22Rv1 (cell line): ENCODE measurements at regions not wholly inside any gene's neighbourhood (a gene's known extent, or its start where the extent isn't known, plus 50 kb on each side); places are given as distances from the start of the nearest gene placed in this dataset.

ENCODE experiments used
- CTCF ChIP-seq: fragments of 450-650 bp; IDR thresholded peaks from 2 replicates; pipeline ENCODE4 v1.5.1; 2017; ENCODE audit warnings: mild to moderate bottlenecking
- ZFX ChIP-seq: fragments of 450-650 bp; IDR thresholded peaks from 2 replicates; pipeline ENCODE4 v1.6.1; 2017; ENCODE audit warnings: antibody characterized with exemption, borderline replicate concordance

GRCh38 chr10:121323443-121323842 is 274.8 kb downstream of the FGFR2 start:
- TF ChIP-seq CTCF: no peak
- no peak for TF ChIP-seq ZFX
